Heart left ventricle (tissue), 16 donors: ENCODE measurements at regions not wholly inside any gene's neighbourhood (a gene's known extent, or its start where the extent isn't known, plus 50 kb on each side); places are given as distances from the start of the nearest gene placed in this dataset.
"Not testable (repeated sequence)": the region's sequence is repeated elsewhere in the genome, so short reads cannot be mapped to it uniquely, and the experiment has no call there.

Experiments
- ATAC-seq, 4 donors: fragments of 200-7000 bp; cut with Tn5 transposase; one replicate each; pipeline ENCODE4 v1.9.1; 2020 to 2022; ENCODE audit warnings: moderate library complexity in 4 of 4, mild to moderate bottlenecking in 3 of 4, moderate number of reproducible peaks in 1 of 4
- DNase-seq, 5 donors: peaks; one replicate each; pipeline ENCODE4 v3.0.0-alpha.2; 2020
- H3K27ac ChIP-seq, 12 donors: fragments of 200-600 bp; sonication (generic) in 4 of 12; one replicate each; pipeline versions ENCODE4 v1.5.0 to v1.8.0; 2016 to 2022; ENCODE audit warnings: mild to moderate bottlenecking in 2 of 12
- H3K27me3 ChIP-seq, 9 donors: fragments of 200-600 bp; sonication (generic) in 2 of 9; one replicate each; pipeline versions ENCODE4 v1.5.1 to v1.8.0; 2016 to 2022; ENCODE audit warnings: mild to moderate bottlenecking in 3 of 9
- H3K36me3 ChIP-seq, 9 donors: fragments of 200-600 bp; sonication (generic) in 2 of 9; one replicate each; pipeline versions ENCODE4 v1.5.0 to v1.8.0; 2018 to 2022; ENCODE audit warnings: mild to moderate bottlenecking in 2 of 9
- H3K4me1 ChIP-seq, 12 donors: fragments of 200-600 bp; sonication (generic) in 4 of 12; one replicate each; pipeline versions ENCODE4 v1.5.0 to v1.8.0; 2016 to 2022; ENCODE audit warnings: mild to moderate bottlenecking in 3 of 12
- H3K4me3 ChIP-seq, 12 donors: fragments of 200-600 bp; sonication (generic) in 4 of 12; one replicate each; pipeline versions ENCODE4 v1.5.0 to v1.8.0; 2017 to 2022; ENCODE audit warnings: mild to moderate bottlenecking in 9 of 12, moderate library complexity in 4 of 12
- H3K9me3 ChIP-seq, 12 donors: fragments of 200-600 bp; sonication (generic) in 4 of 12; one replicate each; pipeline versions ENCODE4 v1.5.0 to v1.8.0; 2016 to 2022; ENCODE audit warnings: mild to moderate bottlenecking in 1 of 12
- POLR2A ChIP-seq, 2 donors: fragments of 450-650 bp; IDR thresholded peaks; one replicate each; pipeline ENCODE4 v1.6.1; 2017; ENCODE audit warnings: antibody characterized with exemption in 2 of 2, mild to moderate bottlenecking in 2 of 2, moderate library complexity in 2 of 2
- WGBS, 4 donors: extraction: QIAGEN DNeasy Blood & Tissue Kit in 2 of 4; methylation state at CpG; one replicate each; pipeline versions ENCODE4 v1.1.5 to v1.1.7; 2013 to 2018; 5-methylcytosine and 5-hydroxymethylcytosine counted together
- intact Hi-C, 10 donors: fragments of 100-400 bp; cut with DNase I; formaldehyde crosslinking; loops; one replicate each; pipeline versions ENCODE4 v1.11.1 to v1.14.2; 2022
- TF ChIP-seq, protein P1 (sequence below), 12 donors: fragments of 200-600 bp; sonication (generic) in 4 of 12; IDR thresholded peaks; one replicate each; pipeline versions ENCODE4 v1.5.0 to v1.8.0; 2018 to 2022; ENCODE audit warnings: antibody characterized with exemption in 12 of 12, mild to moderate bottlenecking in 5 of 12
- donor health status: ischemic (EF 13 %, LVEDD 7.1; RV severe dilation, severe dysfunction).
- donor health status: healthy with polysubstance abuse.
- donor health status: DM: no; HTN: yes; CAD: no.
- donor health status: DM: no; HTN: no; CAD: no.
- donor health status: ischemic (EF 25% LVEDD 6.9; RV normal size, moderate dysfunction).
- donor health status: ischemic (EF 25% LVEDD 5.7; RV mildly dilated, moderate dysfunction).
- donor health status: healthy.
- donor health status: DM: yes; HTN: yes; CAD: no.
- donor health status: ischemic (EF 35%, LVEDD 5.7; RV mildly dilated, moderate dysfunction).
- donor health status: nonischemic (EF 11% LVEDD 7.7; RV severe dilation, severe dysfunction).
- donor health status: DM: yes; HTN: yes; CAD: no.
- donor health status: PGD.
- donor health status: ischemic (EF 29% LVEDD 5.4; RV normal size, mild dysfunction).
- donor health status: nonischemic (EF 23%, LVEDD 6.1; RV moderate dilation, normal function).

- Histone ChIP-seq H3K36me3 (no peaks in the 10 kb centered on the region), H3K27me3 (no peaks in the 10 kb centered on the region), H3K4me3 (no peak overlapping the region), H3K9me3 (peaks cover 0 to 18% (median 6%) of the 10 kb centered on the region in 12 donors), H3K27ac (no peak overlapping the region), H3K4me1 (no peaks in the 10 kb centered on the region)
- WGBS, 4 donors = 90 to 95% (median 91%) methylated on average over 2 of the region's 2 CpGs
- intact Hi-C loops = loop anchor here in 1 of 10 donors (10.0 kb wide), 1 partner anchor 58 kb away; no protein-coding TSS in a partner anchor
- DNase-seq = no peak
- no peak for ATAC-seq
- no peak for TF ChIP-seq POLR2A (IDR thresholded peaks at IDR 0.05)
- TF ChIP-seq, protein P1, sequence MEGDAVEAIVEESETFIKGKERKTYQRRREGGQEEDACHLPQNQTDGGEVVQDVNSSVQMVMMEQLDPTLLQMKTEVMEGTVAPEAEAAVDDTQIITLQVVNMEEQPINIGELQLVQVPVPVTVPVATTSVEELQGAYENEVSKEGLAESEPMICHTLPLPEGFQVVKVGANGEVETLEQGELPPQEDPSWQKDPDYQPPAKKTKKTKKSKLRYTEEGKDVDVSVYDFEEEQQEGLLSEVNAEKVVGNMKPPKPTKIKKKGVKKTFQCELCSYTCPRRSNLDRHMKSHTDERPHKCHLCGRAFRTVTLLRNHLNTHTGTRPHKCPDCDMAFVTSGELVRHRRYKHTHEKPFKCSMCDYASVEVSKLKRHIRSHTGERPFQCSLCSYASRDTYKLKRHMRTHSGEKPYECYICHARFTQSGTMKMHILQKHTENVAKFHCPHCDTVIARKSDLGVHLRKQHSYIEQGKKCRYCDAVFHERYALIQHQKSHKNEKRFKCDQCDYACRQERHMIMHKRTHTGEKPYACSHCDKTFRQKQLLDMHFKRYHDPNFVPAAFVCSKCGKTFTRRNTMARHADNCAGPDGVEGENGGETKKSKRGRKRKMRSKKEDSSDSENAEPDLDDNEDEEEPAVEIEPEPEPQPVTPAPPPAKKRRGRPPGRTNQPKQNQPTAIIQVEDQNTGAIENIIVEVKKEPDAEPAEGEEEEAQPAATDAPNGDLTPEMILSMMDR (IDR thresholded peaks at IDR 0.05) = no peak
These were observed 212.4 kb downstream of the COPRS start for GRCh38 chr17:31646642-31647041.

DNA sequence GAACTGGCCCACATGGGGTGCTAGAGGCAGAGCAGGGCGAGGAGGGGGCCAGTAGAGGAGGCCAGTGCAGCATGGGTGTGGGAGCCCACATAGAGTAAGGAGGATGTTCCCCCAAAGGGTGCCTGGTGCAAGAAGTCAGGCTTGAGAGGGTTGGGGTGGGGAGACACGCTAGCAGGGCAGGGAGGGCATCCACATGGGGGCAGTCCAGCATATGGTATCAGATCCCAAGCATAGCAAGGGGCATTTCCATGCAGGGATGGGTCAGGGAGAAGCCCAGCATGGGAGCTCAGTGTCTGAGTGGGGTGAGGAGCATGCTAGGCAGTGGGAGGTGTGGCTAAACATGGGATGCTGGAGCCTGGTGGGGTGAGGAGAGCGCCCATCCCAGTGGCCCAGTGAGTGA, 213.7 kb downstream of the COPRS start:
- no peaks in the 10 kb centered on the region for H3K27me3 ChIP-seq
- no peaks in the 10 kb centered on the region for H3K36me3 ChIP-seq
- ATAC-seq = no peak
- H3K9me3 ChIP-seq = peaks cover 0 to 18% (median 6%) of the 10 kb centered on the region in 12 donors
- 89 to 96% (median 94%) methylated on average over 3 of the region's 3 CpGs for WGBS, 4 donors
- TF ChIP-seq POLR2A (IDR thresholded peaks at IDR 0.05) = no peak
- TF ChIP-seq, protein P1 (IDR thresholded peaks at IDR 0.05) = peak in 1 of 12 donors; percentile 10
- no peak overlapping the region for H3K27ac ChIP-seq
- no peak overlapping the region for H3K4me3 ChIP-seq
- intact Hi-C loops = loop anchor here in 1 of 10 donors (10.0 kb wide), 1 partner anchor 59 kb away; no protein-coding TSS in a partner anchor
- DNase-seq = no peak
- no peaks in the 10 kb centered on the region for H3K4me1 ChIP-seq

DNA sequence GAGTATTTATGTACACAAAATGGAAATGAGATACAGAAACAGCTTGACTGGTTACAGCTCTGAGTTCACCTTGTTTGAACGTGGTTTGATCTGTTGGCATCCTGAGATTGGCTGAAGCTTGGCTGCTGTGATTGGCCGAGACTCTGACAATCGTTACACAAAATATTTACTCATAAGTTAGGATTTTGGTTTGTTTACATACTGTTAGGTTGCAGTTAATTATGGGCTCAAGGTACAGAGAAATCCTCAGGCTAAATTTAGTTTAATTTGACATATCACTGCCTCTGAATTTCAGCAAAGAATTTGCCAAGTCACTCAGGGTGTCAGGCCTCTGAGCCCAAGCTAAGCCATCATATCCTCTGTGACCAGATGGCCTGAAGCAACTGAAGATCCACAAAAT, 227.3 kb downstream of the COPRS start:
- H3K27me3 ChIP-seq = no peaks in the 10 kb centered on the region
- TF ChIP-seq POLR2A (IDR thresholded peaks at IDR 0.05) = no peak
- TF ChIP-seq, protein P1 (IDR thresholded peaks at IDR 0.05) = no peak
- 74 to 83% (median 75%) methylated on average over 3 of the region's 3 CpGs for WGBS, 4 donors
- no peak overlapping the region for H3K27ac ChIP-seq
- intact Hi-C loops = no loop called here
- H3K36me3 ChIP-seq = no peaks in the 10 kb centered on the region
- H3K4me3 ChIP-seq = no peak overlapping the region
- peaks cover 0 to 4% (median 0%) of the 10 kb centered on the region in 12 donors for H3K9me3 ChIP-seq
- ATAC-seq (no peak), DNase-seq (no peak)
- no peaks in the 10 kb centered on the region for H3K4me1 ChIP-seq

DNA sequence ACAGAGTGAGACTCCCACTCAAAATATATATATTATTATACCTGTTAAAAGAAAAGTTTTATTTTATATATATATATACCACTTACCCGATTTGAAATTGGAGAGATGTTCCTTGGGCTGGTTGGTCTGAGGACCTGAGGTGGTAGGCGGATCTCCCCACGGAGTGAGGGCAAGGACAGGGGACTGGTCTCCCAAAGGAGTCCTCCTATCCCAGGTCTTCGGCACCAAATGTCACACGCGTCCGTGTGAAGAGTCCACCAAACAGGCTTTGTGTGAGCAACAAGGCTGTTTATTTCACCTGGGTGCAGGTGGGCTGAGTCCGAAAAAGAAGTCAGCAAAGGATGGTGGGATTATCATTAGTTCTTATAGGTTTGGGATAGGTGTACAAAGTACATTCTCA, 228.2 kb downstream of the COPRS start:
- 88 to 95% (median 94%) methylated on average over 8 of the region's 8 CpGs for WGBS, 4 donors
- ATAC-seq, DNase-seq, intact Hi-C loops, H3K4me1 ChIP-seq, H3K36me3 ChIP-seq, H3K27ac ChIP-seq, H3K4me3 ChIP-seq, H3K27me3 ChIP-seq: not testable (repeated sequence)
- H3K9me3 ChIP-seq = peaks cover 0 to 11% (median 6%) of the 10 kb centered on the region in 12 donors
